Smooth muscle cell (in vitro differentiated cells): ENCODE measurements at regions not wholly inside any gene's neighbourhood (a gene's known extent, or its start where the extent isn't known, plus 50 kb on each side); places are given as distances from the start of the nearest gene placed in this dataset.

ENCODE experiments used
- DNase-seq: peaks from one replicate; lab custom pipeline; 2025; ENCODE audit not compliant: unreplicated experiment; lab: John Stamatoyannopoulos, UW
- H2AFZ ChIP-seq: fragments of 200-600 bp; sonication (generic); 2 replicates; pipeline ENCODE4 v1.6.0; 2016; ENCODE audit warnings: antibody characterized with exemption, low read depth, mild to moderate bottlenecking
- H3F3A ChIP-seq: fragments of 200-600 bp; sonication (generic); 2 replicates; pipeline ENCODE4 v1.6.0; 2017; ENCODE audit warnings: antibody characterized with exemption, low read depth
- H3K27ac ChIP-seq: fragments of 200-600 bp; sonication (generic); 2 replicates; pipeline ENCODE4 v1.5.1; 2016; ENCODE audit warnings: low read depth, mild to moderate bottlenecking
- H3K27me3 ChIP-seq: fragments of 200-600 bp; sonication (generic); 2 replicates; pipeline ENCODE4 v1.6.1; 2016; ENCODE audit warnings: low read depth, mild to moderate bottlenecking
- H3K36me3 ChIP-seq: fragments of 200-600 bp; sonication (generic); 2 replicates; pipeline ENCODE4 v1.5.1; 2016; ENCODE audit warnings: low read depth
- H3K4me1 ChIP-seq: fragments of 200-600 bp; sonication (generic); 2 replicates; pipeline ENCODE4 v1.5.1; 2016; ENCODE audit warnings: low read depth
- H3K4me2 ChIP-seq: fragments of 200-600 bp; sonication (generic); 2 replicates; pipeline ENCODE4 v1.6.0; 2016; ENCODE audit warnings: mild to moderate bottlenecking
- H3K4me3 ChIP-seq: fragments of 200-600 bp; sonication (generic); 2 replicates; pipeline ENCODE4 v1.5.1; 2016; ENCODE audit warnings: mild to moderate bottlenecking
- H3K79me2 ChIP-seq: fragments of 200-600 bp; sonication (generic); 2 replicates; pipeline ENCODE4 v1.6.0; 2016; ENCODE audit warnings: low read depth, mild to moderate bottlenecking
- H3K9ac ChIP-seq: fragments of 200-600 bp; sonication (generic); 2 replicates; pipeline ENCODE4 v1.6.0; 2016; ENCODE audit warnings: low read depth
- H3K9me3 ChIP-seq: fragments of 200-600 bp; sonication (generic); replicated peaks from 2 replicates; pipeline ENCODE4 v1.5.1; 2016; ENCODE audit warnings: low read depth
- H4K20me1 ChIP-seq: fragments of 200-600 bp; sonication (generic); 2 replicates; pipeline ENCODE4 v1.6.0; 2016; ENCODE audit warnings: low read depth
- CTCF ChIP-seq: fragments of 200-600 bp; sonication (generic); IDR thresholded peaks from 2 replicates; pipeline ENCODE4 v1.5.1; 2017; ENCODE audit warnings: borderline replicate concordance, mild to moderate bottlenecking, antibody characterized with exemption; ENCODE audit not compliant: insufficient read depth, poor library complexity, severe bottlenecking
- WGBS: methylation state at CpG from one replicate; pipeline ENCODE4 v1.1.7; 2016; ENCODE audit warnings: low lambda C conversion rate; 5-methylcytosine and 5-hydroxymethylcytosine counted together

GRCh38 chr2:212683346-212684097, 144.9 kb upstream of the ERBB4 start:
- no peak for DNase-seq

GRCh38 chr2:212682937-212683336, 144.3 kb upstream of the ERBB4 start:
- Histone ChIP-seq H3K9ac (no peak overlapping the region), H3K4me1 (no peaks in the 10 kb centered on the region), H3K36me3 (no peaks in the 10 kb centered on the region), H3K79me2 (no peaks in the 10 kb centered on the region), H3K9me3 (no peaks in the 10 kb centered on the region), H3K4me3 (no peak overlapping the region), H3K27ac (no peak overlapping the region), H3K4me2 (no peak overlapping the region), H4K20me1 (no peaks in the 10 kb centered on the region), H2AFZ (no peak overlapping the region), H3F3A (no peaks in the 10 kb centered on the region), H3K27me3 (no peaks in the 10 kb centered on the region)
- WGBS: 87% methylated on average over 3 of the region's 3 CpGs
- no peak for TF ChIP-seq CTCF
- no peak for DNase-seq

More at GRCh38 chr2:212683346-212684097, 144.9 kb upstream of the ERBB4 start:
- Histone ChIP-seq H4K20me1 (no peaks in the 10 kb centered on the region), H3K27ac (no peak overlapping the region), H3K4me3 (no peak overlapping the region), H3K36me3 (no peaks in the 10 kb centered on the region), H3K27me3 (no peaks in the 10 kb centered on the region), H3K4me1 (no peaks in the 10 kb centered on the region), H2AFZ (peak overlapping the region; percentile 64), H3K9ac (no peak overlapping the region), H3F3A (no peaks in the 10 kb centered on the region), H3K4me2 (no peak overlapping the region), H3K9me3 (no peaks in the 10 kb centered on the region), H3K79me2 (no peaks in the 10 kb centered on the region)
- TF ChIP-seq CTCF: no peak
- WGBS: 76% methylated on average over 6 of the region's 6 CpGs

GRCh38 chr2:212677466-212677865, 138.9 kb upstream of the ERBB4 start:
- no peak for TF ChIP-seq CTCF
- 20% methylated on average over 1 of the region's 1 CpG for WGBS
- H4K20me1 ChIP-seq: no peaks in the 10 kb centered on the region
- no peak overlapping the region for H3K4me2 ChIP-seq
- no peaks in the 10 kb centered on the region for H3K36me3 ChIP-seq
- no peak for DNase-seq
- no peaks in the 10 kb centered on the region for H3K4me1 ChIP-seq
- H3K9ac ChIP-seq: no peak overlapping the region
- no peak overlapping the region for H3K27ac ChIP-seq
- no peak overlapping the region for H2AFZ ChIP-seq
- H3K4me3 ChIP-seq: no peak overlapping the region
- H3K27me3 ChIP-seq: no peaks in the 10 kb centered on the region
- no peaks in the 10 kb centered on the region for H3F3A ChIP-seq
- no peaks in the 10 kb centered on the region for H3K79me2 ChIP-seq
- H3K9me3 ChIP-seq: no peaks in the 10 kb centered on the region

- Histone ChIP-seq H3K79me2 (no peaks in the 10 kb centered on the region), H3K4me1 (no peaks in the 10 kb centered on the region), H2AFZ (no peak overlapping the region), H3K27ac (no peak overlapping the region), H3K27me3 (no peaks in the 10 kb centered on the region), H3K36me3 (no peaks in the 10 kb centered on the region), H4K20me1 (no peaks in the 10 kb centered on the region), H3K4me2 (no peak overlapping the region), H3F3A (no peaks in the 10 kb centered on the region), H3K9ac (no peak overlapping the region), H3K9me3 (no peaks in the 10 kb centered on the region), H3K4me3 (no peak overlapping the region)
- 91% methylated on average over 2 of the region's 2 CpGs for WGBS
- TF ChIP-seq CTCF: no peak
- DNase-seq: no peak
Measured at GRCh38 chr2:212672186-212672585, 133.6 kb upstream of the ERBB4 start.
